SK-N-MC (cell line): ENCODE measurements at regions not wholly inside any gene's neighbourhood (a gene's known extent, or its start where the extent isn't known, plus 50 kb on each side); places are given as distances from the start of the nearest gene placed in this dataset.

Experiments
- DNase-seq: peaks from one replicate; pipeline ENCODE4 v3.0.0-alpha.2; 2011; ENCODE audit warnings: low read depth, low spot score
- H3K27ac ChIP-seq: fragments of 200-600 bp; sonication (generic); 2 replicates; pipeline ENCODE4 v1.5.1; 2016; ENCODE audit warnings: mixed run types
- H3K36me3 ChIP-seq: fragments of 200-600 bp; sonication (generic); 2 replicates; pipeline ENCODE4 v1.6.1; 2017; ENCODE audit warnings: antibody characterized with exemption, low read length, mixed read lengths; ENCODE audit not compliant: insufficient read depth
- H3K4me3 ChIP-seq: fragments of 200-600 bp; sonication (generic); 2 replicates; pipeline ENCODE4 v1.5.1; 2016
- H3K9ac ChIP-seq: fragments of 200-600 bp; sonication (generic); 2 replicates; pipeline ENCODE4 v1.8.0; 2017; ENCODE audit warnings: mixed run types, mixed read lengths; ENCODE audit not compliant: insufficient read length
- H3K9me3 ChIP-seq: fragments of 200-600 bp; sonication (generic); 2 replicates; pipeline ENCODE4 v1.6.1; 2017; ENCODE audit warnings: low read depth, mild to moderate bottlenecking, antibody characterized with exemption, low read length, moderate library complexity, mixed read lengths
- EZH2 ChIP-seq: fragments of 200-600 bp; sonication (generic); IDR thresholded peaks from one replicate; pipeline ENCODE4 v1.6.1; 2017; ENCODE audit warnings: antibody characterized with exemption
- FOXP2 ChIP-seq: optimal IDR thresholded peaks from 2 replicates; pipeline ENCODE3; 2011; ENCODE audit warnings: mild to moderate bottlenecking, moderate library complexity; ENCODE audit not compliant: insufficient read depth; ENCODE audit errors: extremely low read length, control extremely low read depth
- POLR2AphosphoS5 ChIP-seq: IDR thresholded peaks from 2 replicates; pipeline ENCODE4 v1.6.1; 2012; ENCODE audit warnings: mild to moderate bottlenecking, low read depth, low read length, borderline replicate concordance

- Histone ChIP-seq H3K9me3 (no peaks in the 10 kb centered on the region), H3K27ac (no peak overlapping the region), H3K9ac (no peak overlapping the region), H3K4me3 (no peak overlapping the region), H3K36me3 (no peaks in the 10 kb centered on the region)
- TF ChIP-seq POLR2AphosphoS5 (no peak), EZH2 (no peak), FOXP2 (no peak)
- no peak for DNase-seq
Measured at GRCh38 chr6:68046302-68046701, 588.8 kb upstream of the ADGRB3 start.

- DNase-seq, result no peak
- no peak for TF ChIP-seq FOXP2
- no peak for TF ChIP-seq POLR2AphosphoS5
- no peak for TF ChIP-seq EZH2
- Histone ChIP-seq H3K9me3 (no peaks in the 10 kb centered on the region), H3K4me3 (no peak overlapping the region), H3K36me3 (no peaks in the 10 kb centered on the region), H3K9ac (no peak overlapping the region), H3K27ac (no peak overlapping the region)
Measured at GRCh38 chr6:68045193-68045592, 589.9 kb upstream of the ADGRB3 start.

DNA sequence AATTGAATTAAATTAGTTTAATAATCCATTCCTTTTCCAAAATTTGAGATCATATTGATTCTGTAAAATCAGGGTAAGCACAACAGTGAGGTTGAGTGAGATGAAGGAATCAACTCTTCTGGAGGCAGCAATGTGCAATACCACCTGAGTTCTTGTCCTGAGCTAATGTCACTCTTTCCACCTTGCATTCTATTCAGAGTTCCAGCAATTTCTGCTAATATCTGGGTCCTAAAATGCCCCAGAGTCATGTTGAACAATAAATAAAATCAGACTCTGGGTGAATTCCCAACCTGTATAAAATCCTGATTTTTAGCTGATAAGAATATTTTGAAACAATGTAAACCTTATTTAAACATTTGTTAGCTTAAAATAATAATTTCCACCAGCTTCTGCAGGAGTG is 590.8 kb upstream of the ADGRB3 start:
- Histone ChIP-seq H3K36me3 (no peaks in the 10 kb centered on the region), H3K27ac (no peak overlapping the region), H3K9ac (no peak overlapping the region), H3K9me3 (no peaks in the 10 kb centered on the region), H3K4me3 (no peak overlapping the region)
- no peak for TF ChIP-seq FOXP2
- no peak for TF ChIP-seq EZH2
- no peak for TF ChIP-seq POLR2AphosphoS5
- DNase-seq, result no peak

GRCh38 chr6:68043122-68043398 is 592.0 kb upstream of the ADGRB3 start:
- no peak for DNase-seq
- Histone ChIP-seq H3K9me3 (no peaks in the 10 kb centered on the region), H3K36me3 (no peaks in the 10 kb centered on the region), H3K4me3 (no peak overlapping the region), H3K9ac (no peak overlapping the region), H3K27ac (no peak overlapping the region)
- no peak for TF ChIP-seq FOXP2
- no peak for TF ChIP-seq EZH2
- no peak for TF ChIP-seq POLR2AphosphoS5

- Histone ChIP-seq H3K36me3 (no peaks in the 10 kb centered on the region), H3K9ac (no peak overlapping the region), H3K4me3 (no peak overlapping the region), H3K27ac (no peak overlapping the region), H3K9me3 (no peaks in the 10 kb centered on the region)
- TF ChIP-seq POLR2AphosphoS5 (no peak), EZH2 (no peak), FOXP2 (no peak)
- DNase-seq, result no peak
Measured at GRCh38 chr6:68042339-68043121, 592.6 kb upstream of the ADGRB3 start.

DNA sequence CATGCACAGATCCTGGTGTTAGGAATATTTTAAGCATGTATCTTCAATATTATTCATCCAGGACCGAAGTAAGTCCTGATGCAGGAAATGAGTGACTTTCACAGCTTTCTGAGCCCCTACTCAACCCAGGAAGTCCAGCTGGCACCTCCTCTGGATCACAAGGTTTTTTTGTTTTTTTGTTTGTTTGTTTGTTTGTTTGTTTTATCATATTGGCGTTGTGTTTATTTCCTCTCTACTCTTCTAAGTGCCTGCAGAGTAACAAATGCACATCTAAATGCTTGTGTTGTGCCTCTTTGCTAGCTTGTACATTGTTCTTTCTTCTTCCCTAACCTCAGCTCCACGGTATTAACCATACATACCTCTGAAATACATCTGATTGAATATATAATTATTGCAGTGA is 594.3 kb upstream of the ADGRB3 start:
- Histone ChIP-seq H3K27ac (no peak overlapping the region), H3K9ac (no peak overlapping the region), H3K36me3 (no peaks in the 10 kb centered on the region), H3K9me3 (no peaks in the 10 kb centered on the region), H3K4me3 (no peak overlapping the region)
- TF ChIP-seq EZH2, result no peak
- TF ChIP-seq POLR2AphosphoS5, result no peak
- TF ChIP-seq FOXP2, result no peak
- DNase-seq, result no peak

DNA sequence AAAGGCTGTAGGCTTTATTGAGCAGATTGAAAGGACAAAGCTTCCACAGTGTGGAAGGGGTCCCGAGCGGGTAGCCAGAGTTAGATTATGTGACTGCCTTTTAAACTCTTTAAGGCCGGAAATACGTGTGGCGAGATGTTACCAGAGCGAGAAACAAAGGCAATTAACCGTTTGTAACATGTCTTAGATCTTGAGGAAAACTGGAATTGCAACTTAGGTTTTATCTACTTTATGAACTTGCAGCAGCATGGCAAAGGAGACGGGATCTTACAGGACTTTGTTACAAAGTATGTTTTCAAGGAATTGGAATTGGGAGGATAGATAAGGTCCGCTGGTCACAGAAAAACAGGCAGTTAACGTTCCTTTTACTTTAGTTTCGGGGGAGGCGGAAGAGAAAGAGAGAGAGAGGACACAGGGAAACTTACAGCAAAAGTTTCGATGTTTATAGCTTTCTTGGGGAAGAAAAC is 594.7 kb upstream of the ADGRB3 start:
- Histone ChIP-seq H3K4me3 (no peak overlapping the region), H3K9me3 (no peaks in the 10 kb centered on the region), H3K27ac (no peak overlapping the region), H3K36me3 (no peaks in the 10 kb centered on the region), H3K9ac (no peak overlapping the region)
- DNase-seq, result no peak
- TF ChIP-seq POLR2AphosphoS5 (no peak), FOXP2 (no peak), EZH2 (no peak)

- TF ChIP-seq POLR2AphosphoS5 (no peak), EZH2 (no peak), FOXP2 (no peak)
- H3K36me3 ChIP-seq, result no peaks in the 10 kb centered on the region
- no peak overlapping the region for H3K4me3 ChIP-seq
- H3K9ac ChIP-seq, result no peak overlapping the region
- no peak for DNase-seq
- no peaks in the 10 kb centered on the region for H3K9me3 ChIP-seq
- no peak overlapping the region for H3K27ac ChIP-seq
Measured at GRCh38 chr6:68039641-68040311, 595.3 kb upstream of the ADGRB3 start.
